Neuron (in vitro differentiated cells): ENCODE measurements at regions not wholly inside any gene's neighbourhood (a gene's known extent, or its start where the extent isn't known, plus 50 kb on each side); places are given as distances from the start of the nearest gene placed in this dataset.

Source experiments
- H2AFZ ChIP-seq: one replicate; pipeline ENCODE4 v1.6.1; 2013; ENCODE audit warnings: low read depth, mild to moderate bottlenecking, inconsistent platforms, low read length, moderate library complexity
- H3K27me3 ChIP-seq: one replicate; pipeline ENCODE4 v1.6.1; 2013; ENCODE audit warnings: low read length; ENCODE audit not compliant: insufficient read depth
- H3K36me3 ChIP-seq: one replicate; pipeline ENCODE4 v1.6.1; 2013; ENCODE audit warnings: low read length; ENCODE audit not compliant: insufficient read depth
- H3K4me1 ChIP-seq: one replicate; pipeline ENCODE4 v1.6.1; 2013; ENCODE audit warnings: low read length; ENCODE audit not compliant: insufficient read depth
- H3K4me3 ChIP-seq: 2 replicates; pipeline ENCODE4 v1.5.1; 2013; ENCODE audit warnings: mild to moderate bottlenecking, low read length, moderate library complexity
- H3K9me3 ChIP-seq: one replicate; pipeline ENCODE4 v1.6.1; 2013; ENCODE audit warnings: low read length

DNA sequence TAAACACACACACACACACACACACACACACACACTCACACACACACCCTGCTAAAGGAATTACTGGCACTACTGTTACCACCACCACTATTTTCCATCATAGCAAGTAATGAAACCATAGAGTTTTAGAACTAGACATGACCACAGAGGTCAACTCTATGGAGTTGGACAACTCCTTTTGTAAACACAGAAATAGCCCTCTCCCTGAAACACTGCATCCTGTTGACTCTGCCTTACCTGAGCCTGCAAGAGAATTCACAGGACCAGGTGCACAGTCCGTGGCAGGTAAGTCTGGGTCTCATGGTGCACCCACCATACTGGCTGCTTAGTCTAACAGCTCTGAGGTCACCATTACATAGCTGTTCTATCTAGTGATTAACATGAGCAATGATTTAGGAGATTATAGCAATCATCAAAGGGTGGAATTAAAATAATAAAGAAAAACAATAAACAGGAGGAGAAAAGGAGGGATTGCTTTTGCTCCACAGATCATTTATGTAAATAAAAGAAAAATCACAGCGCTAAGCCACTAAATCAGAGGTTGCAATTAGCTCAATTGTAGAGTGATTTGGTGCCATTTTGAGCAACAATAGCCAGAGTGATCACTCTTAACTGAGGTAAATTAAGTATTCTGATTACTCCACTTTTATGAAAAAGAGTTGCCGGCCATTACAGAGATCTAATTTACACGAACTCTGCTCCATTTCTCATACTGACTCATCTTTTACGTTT lies 340.0 kb upstream of the RASGEF1B start:
- no peak overlapping the region for H3K4me3 ChIP-seq
- no peaks in the 10 kb centered on the region for H3K36me3 ChIP-seq
- H3K27me3 ChIP-seq: no peaks in the 10 kb centered on the region
- no peak overlapping the region for H2AFZ ChIP-seq
- no peaks in the 10 kb centered on the region for H3K4me1 ChIP-seq
- no peaks in the 10 kb centered on the region for H3K9me3 ChIP-seq

DNA sequence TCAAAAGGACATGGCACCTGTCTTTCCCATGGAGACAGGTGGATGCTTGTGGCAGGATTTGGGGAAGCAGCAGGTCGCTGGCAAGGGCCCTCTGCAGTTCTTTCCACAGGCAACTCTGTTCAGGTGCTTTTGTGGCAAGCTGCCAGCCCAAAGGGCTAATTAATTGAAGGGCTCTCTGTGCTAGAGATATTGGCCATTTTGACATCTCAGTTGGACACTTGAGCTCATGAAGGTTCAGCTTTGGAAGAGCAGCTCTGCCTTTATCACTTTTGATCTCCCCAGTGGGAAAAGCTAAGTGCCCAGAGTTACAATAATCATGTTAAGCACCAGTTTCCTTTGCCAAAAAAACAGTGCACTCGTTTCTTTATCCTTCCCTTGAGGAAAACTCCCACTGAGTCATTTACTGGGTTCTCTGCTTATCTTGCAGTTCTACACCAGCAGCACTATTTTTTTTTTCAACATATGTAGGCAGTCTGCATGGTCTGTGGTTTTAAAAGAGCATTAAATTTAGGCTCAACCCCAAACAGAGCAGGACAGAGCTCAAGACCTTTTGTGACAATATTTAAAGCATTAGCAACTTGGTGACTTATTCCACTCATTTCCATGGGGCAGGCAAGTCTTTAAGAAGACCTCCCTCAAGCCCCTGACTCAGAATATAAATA lies 336.4 kb upstream of the RASGEF1B start:
- H3K36me3 ChIP-seq: no peaks in the 10 kb centered on the region
- no peak overlapping the region for H2AFZ ChIP-seq
- H3K4me1 ChIP-seq: no peaks in the 10 kb centered on the region
- no peaks in the 10 kb centered on the region for H3K9me3 ChIP-seq
- no peaks in the 10 kb centered on the region for H3K27me3 ChIP-seq
- H3K4me3 ChIP-seq: no peak overlapping the region

DNA sequence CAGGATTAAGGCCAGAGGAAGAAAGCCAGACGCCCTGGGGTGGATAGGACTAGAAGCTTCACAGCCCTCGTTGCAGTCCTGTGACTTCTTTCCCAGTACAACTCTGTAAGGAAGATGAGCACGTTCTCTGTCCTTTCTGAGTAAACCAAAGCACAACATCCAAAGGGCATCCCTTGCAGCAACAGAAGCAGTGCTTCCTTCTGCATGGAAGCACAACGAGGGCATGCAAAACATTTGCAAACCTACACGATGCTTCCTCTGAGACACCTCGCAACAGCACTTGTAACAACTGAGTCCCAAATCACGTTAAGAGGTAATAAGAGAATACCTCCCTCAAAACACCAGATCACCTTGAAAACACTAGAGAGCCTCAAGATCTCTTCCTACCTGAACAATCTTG lies 335.7 kb upstream of the RASGEF1B start:
- H3K27me3 ChIP-seq: no peaks in the 10 kb centered on the region
- no peaks in the 10 kb centered on the region for H3K36me3 ChIP-seq
- no peak overlapping the region for H2AFZ ChIP-seq
- H3K9me3 ChIP-seq: no peaks in the 10 kb centered on the region
- H3K4me3 ChIP-seq: no peak overlapping the region
- H3K4me1 ChIP-seq: no peaks in the 10 kb centered on the region

DNA sequence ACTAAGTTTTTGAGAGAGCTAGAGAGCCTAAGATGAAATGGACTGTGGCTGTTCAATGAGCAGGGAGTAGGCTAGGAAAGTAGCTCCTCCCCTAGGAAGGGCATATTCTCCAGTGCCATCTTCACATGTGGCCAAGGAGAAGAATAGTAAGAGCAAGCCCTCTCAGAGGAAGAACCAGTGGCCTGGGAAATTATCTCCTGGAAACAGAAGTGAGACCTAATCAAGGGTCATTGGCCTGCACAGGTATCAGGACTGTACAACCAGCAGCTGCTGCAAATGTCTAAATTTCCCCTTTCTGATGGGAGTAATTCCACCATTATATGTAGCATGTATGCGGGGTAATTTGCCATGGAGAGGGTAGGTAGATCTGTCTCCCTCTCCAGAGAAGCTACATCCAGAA lies 334.8 kb upstream of the RASGEF1B start:
- H3K9me3 ChIP-seq: no peaks in the 10 kb centered on the region
- no peaks in the 10 kb centered on the region for H3K4me1 ChIP-seq
- H2AFZ ChIP-seq: no peak overlapping the region
- H3K4me3 ChIP-seq: no peak overlapping the region
- H3K27me3 ChIP-seq: no peaks in the 10 kb centered on the region
- no peaks in the 10 kb centered on the region for H3K36me3 ChIP-seq

DNA sequence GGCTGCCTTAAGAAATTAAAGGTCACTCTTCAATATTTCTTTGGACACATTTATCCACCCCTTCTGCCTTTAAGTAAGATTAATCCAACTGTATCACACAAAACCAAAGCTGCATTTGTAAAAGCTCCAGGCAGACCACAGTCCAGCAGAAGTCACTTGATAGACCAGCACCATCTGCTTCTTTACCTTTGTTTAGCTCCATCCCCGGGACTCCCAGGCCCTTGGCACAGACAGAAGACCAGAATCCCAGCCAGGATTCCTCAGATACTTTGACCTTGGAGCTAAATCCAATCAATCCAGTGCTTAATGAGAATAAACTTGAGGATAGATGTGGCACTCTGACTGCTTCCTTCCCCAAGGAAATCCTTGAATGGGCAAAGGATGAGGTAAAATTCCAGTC lies 333.1 kb upstream of the RASGEF1B start:
- Histone ChIP-seq H3K4me1 (no peaks in the 10 kb centered on the region), H2AFZ (no peak overlapping the region), H3K4me3 (no peak overlapping the region)

DNA sequence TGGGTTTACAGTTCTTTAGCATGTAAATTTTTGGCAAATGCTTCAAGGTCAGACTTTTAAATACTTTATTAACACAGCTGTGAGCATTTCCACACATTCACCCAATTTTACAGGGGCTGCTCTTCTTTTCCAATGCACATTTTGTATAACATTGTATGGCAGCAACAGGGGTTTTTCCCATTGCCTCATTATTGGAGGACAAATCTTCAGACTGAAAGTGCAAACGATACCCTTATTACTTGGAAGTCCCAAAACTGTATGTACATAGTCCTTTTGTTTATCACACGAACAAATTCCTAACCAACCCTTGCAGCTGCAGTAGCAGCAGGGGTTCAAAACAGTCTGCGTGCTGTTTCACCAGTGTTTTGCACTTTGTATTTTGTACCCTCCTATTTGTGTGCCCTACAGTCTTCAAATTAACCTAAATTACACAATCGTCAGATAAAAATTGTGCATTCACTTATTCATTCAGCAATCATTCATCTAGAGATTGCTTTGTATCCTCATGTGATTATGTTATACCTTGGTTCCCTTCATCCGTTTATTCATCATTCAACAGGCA lies 330.7 kb upstream of the RASGEF1B start:
- Histone ChIP-seq H3K9me3 (no peaks in the 10 kb centered on the region), H3K36me3 (no peaks in the 10 kb centered on the region), H2AFZ (no peak overlapping the region), H3K4me3 (no peak overlapping the region), H3K27me3 (no peaks in the 10 kb centered on the region), H3K4me1 (no peaks in the 10 kb centered on the region)

More for the DNA sequence above, 333.1 kb upstream of the RASGEF1B start:
- Histone ChIP-seq H3K27me3 (no peaks in the 10 kb centered on the region), H3K36me3 (no peaks in the 10 kb centered on the region), H3K9me3 (no peaks in the 10 kb centered on the region)

DNA sequence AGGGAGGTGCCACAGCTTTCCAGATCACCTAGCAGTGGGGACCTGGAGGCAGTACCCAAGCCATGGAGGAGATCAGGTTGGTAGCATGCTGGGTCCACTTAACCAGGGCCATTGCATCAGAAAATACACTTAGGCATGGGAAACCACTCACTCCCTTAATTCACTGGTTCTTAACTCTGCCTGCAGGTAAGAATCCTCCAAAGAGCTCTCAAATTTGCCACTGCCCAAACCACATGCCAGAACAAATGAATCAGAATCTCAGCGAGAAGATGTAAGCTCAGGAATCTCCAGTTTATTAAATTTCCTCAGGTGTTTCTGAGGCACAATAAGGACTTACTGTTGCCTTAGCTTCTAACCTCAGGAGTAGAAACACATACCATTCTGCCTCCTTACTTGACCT lies 327.7 kb upstream of the RASGEF1B start:
- no peaks in the 10 kb centered on the region for H3K9me3 ChIP-seq
- no peaks in the 10 kb centered on the region for H3K4me1 ChIP-seq
- H3K27me3 ChIP-seq: no peaks in the 10 kb centered on the region
- H3K36me3 ChIP-seq: no peaks in the 10 kb centered on the region
- H2AFZ ChIP-seq: no peak overlapping the region
- no peak overlapping the region for H3K4me3 ChIP-seq

DNA sequence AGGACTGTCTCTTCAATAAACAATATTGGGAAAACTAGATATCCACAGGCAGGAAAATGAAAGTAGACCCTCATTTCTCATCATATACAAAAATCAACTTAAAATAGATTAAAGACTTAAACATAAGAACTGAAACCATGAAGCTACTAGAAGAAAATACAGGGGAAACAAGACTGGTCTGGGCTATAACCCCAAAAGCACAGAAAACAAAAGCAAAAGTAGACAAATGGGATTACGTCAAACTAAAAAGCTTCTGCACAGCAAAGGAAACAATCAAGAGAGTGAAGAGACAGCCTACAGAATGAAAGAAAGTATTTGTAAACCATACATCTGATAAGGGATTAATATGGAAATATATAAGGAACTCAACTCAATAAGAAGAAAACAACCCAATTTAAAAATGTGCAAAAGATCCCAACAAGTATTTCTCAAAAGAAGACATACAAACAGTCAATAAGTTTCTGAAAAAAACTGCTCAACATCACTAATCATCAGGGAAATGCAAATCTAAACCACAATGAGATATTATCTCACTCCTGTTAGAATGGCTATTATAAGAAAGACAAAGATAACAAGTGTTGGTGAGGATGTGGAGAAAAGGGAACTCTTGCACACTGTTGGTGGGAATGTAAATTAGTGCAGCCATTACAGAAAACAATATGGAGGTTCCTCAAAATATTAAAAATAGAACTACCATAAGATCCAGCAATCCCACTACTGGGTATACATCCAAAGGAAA lies 325.3 kb upstream of the RASGEF1B start:
- H3K4me3 ChIP-seq: no peak overlapping the region
- no peaks in the 10 kb centered on the region for H3K27me3 ChIP-seq
- H2AFZ ChIP-seq: no peak overlapping the region
- H3K4me1 ChIP-seq: no peaks in the 10 kb centered on the region
- H3K36me3 ChIP-seq: no peaks in the 10 kb centered on the region
- no peaks in the 10 kb centered on the region for H3K9me3 ChIP-seq

DNA sequence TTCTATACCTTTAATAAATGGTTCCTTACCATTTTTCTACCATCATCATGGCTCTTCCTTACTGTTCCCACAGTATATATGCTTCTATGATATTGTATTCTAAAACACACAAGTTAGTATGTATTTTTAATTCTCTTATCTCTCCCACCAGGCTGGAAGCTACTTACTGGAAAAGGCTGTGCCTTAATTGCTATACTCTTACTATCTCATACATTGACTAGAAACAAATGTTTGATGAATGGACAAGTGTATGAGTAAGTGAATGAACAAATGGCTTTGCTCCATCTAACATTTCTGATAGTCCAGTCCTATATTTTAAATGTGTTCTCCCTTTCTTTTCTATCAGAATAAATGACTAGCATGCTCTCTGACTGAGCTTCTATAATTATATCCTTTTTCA lies 320.8 kb upstream of the RASGEF1B start:
- no peaks in the 10 kb centered on the region for H3K36me3 ChIP-seq
- no peaks in the 10 kb centered on the region for H3K9me3 ChIP-seq
- H3K27me3 ChIP-seq: no peaks in the 10 kb centered on the region
- no peak overlapping the region for H3K4me3 ChIP-seq
- H2AFZ ChIP-seq: no peak overlapping the region
- H3K4me1 ChIP-seq: no peaks in the 10 kb centered on the region

DNA sequence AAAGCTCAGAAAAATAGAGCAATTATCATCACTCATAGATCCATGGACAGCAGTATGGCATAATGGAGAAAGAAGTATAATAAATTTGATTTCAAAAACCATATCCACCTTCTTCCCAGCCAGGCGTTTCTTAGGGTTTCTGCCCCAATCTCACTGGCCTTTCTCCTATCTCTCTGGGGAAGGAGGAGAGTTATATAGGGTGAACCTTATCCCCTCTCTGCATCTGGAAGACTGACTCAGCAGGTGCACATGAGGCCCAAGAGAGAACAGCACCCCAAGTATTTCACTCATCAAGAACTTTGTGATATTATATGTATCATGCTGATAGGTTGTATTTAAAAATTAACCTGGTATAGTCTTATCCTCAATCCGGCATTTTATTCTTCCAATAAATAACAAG lies 318.8 kb upstream of the RASGEF1B start:
- Histone ChIP-seq H3K9me3 (no peaks in the 10 kb centered on the region), H3K4me3 (no peak overlapping the region), H3K27me3 (no peaks in the 10 kb centered on the region), H2AFZ (no peak overlapping the region), H3K36me3 (no peaks in the 10 kb centered on the region), H3K4me1 (no peaks in the 10 kb centered on the region)

DNA sequence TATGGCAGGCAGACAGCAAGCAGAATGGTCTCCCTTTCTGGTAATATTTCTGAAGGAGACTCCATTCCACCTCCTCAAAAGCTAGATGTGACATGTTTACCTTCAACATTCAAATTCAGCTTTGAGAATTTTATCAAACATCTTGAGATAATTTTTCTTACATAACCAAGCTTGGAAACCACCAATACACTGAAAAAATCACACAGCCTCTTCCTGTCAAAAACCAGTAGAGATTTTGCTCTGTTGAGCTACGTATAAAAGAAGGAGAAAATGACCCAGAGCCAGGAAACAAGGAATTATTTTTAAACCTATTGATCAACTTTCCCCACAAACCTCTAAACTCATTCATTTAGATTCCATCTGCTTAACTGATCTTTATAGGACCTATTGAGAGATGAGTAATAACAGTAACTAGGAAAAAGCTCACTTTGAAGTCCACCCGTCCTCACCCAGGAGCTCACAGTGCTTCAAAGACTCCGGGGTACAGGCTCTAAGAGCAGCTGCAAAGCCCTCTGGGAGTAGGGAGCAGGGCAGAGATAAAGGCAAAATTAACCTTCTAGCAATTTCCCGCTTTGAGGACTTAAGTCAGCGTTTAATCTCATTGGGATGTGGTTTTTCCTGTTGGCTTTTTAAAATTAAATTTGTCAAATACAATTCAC lies 318.2 kb upstream of the RASGEF1B start:
- Histone ChIP-seq H3K4me1 (no peaks in the 10 kb centered on the region), H3K36me3 (no peaks in the 10 kb centered on the region), H3K9me3 (no peaks in the 10 kb centered on the region), H2AFZ (no peak overlapping the region), H3K27me3 (no peaks in the 10 kb centered on the region), H3K4me3 (no peak overlapping the region)

DNA sequence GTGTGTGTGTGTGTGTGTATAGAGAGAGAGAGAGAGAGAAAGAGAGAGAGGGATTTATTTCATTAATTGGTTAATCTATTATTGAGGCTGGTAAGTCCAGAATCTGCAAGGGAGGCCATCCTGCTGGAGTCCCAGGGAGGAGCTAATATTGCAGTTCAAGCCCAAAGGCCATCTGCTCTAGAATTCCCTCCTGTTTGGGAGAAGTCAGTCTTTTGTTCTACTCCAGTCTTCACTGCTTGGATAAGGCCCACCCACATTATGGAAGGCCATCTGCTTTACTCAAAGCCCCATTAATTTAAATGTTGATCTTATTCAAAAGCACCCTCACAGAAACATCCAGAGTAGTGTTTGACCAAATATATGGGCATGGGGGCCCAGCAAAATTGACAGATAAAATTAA lies 317.5 kb upstream of the RASGEF1B start:
- Histone ChIP-seq H3K27me3 (no peaks in the 10 kb centered on the region), H2AFZ (no peak overlapping the region), H3K4me1 (no peaks in the 10 kb centered on the region), H3K36me3 (no peaks in the 10 kb centered on the region), H3K9me3 (no peaks in the 10 kb centered on the region), H3K4me3 (no peak overlapping the region)

DNA sequence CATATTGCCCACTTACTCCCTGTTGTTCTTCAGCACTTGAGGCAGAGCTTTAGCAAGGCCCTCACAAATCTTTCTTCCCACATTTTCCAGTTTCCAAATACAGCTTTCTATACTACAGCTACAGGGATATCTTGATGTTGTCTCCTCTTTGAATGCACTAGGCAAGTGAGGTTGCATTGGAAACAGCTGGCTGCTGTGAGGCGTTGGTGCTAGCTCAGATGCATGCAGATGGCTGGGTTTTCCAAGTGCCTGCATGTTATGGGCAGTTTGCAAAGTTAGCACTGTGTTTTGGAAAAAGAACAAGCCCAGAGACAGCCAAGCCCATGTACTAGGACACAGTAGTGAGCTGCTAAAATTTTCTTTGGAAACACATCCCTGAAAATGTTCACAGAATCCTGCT lies 315.1 kb upstream of the RASGEF1B start:
- no peak overlapping the region for H3K4me3 ChIP-seq
- no peak overlapping the region for H2AFZ ChIP-seq
- H3K27me3 ChIP-seq: no peaks in the 10 kb centered on the region

More for the DNA sequence above, 315.1 kb upstream of the RASGEF1B start:
- H3K9me3 ChIP-seq: no peaks in the 10 kb centered on the region
- peaks cover 5% of the 10 kb centered on the region for H3K4me1 ChIP-seq
- H3K36me3 ChIP-seq: no peaks in the 10 kb centered on the region
